Right atrium auricular region (tissue), 2 donors: ENCODE measurements at regions not wholly inside any gene's neighbourhood (a gene's known extent, or its start where the extent isn't known, plus 50 kb on each side); places are given as distances from the start of the nearest gene placed in this dataset.

Experiments used
- DNase-seq: peaks from one replicate; pipeline ENCODE4 v3.0.0-alpha.2; 2019; ENCODE audit warnings: low spot score
- H3K27ac ChIP-seq, 2 donors: fragments of 200-600 bp; sonication (generic); 1 replicate in 1 of 2; 2 replicates in 1 of 2; pipeline ENCODE4 v1.5.1; 2016 to 2019
- H3K27me3 ChIP-seq, 2 donors: fragments of 200-600 bp; sonication (generic); one replicate each; pipeline versions ENCODE4 v1.5.1 to v1.6.0; 2017 to 2019
- H3K36me3 ChIP-seq: fragments of 200-600 bp; sonication (generic); one replicate; pipeline ENCODE4 v1.5.1; 2016
- H3K4me1 ChIP-seq, 2 donors: fragments of 200-600 bp; sonication (generic); one replicate each; pipeline versions ENCODE4 v1.5.1 to v1.6.0; 2017 to 2019
- H3K4me3 ChIP-seq, 2 donors: fragments of 200-600 bp; sonication (generic); 1 replicate in 1 of 2; 2 replicates in 1 of 2; pipeline ENCODE4 v1.5.1; 2017 to 2019; ENCODE audit warnings: mild to moderate bottlenecking in 1 of 2, moderate library complexity in 1 of 2
- H3K9me3 ChIP-seq, 2 donors: fragments of 200-600 bp; sonication (generic); one replicate each; pipeline ENCODE4 v1.5.1; 2019
- CTCF ChIP-seq, 2 donors: fragments of 200-600 bp; sonication (generic); IDR thresholded peaks; one replicate each; pipeline ENCODE4 v1.5.1; 2019; ENCODE audit warnings: antibody characterized with exemption in 2 of 2

GRCh38 chr12:75724928-75725312 lies 213.5 kb upstream of the KRR1 start:
- H3K4me1 ChIP-seq = peaks cover 0 to 52% of the 10 kb centered on the region in 2 donors
- peak overlapping the region; percentile 32 to 41 for H3K27ac ChIP-seq
- no peak for DNase-seq
- no peaks in the 10 kb centered on the region for H3K36me3 ChIP-seq
- H3K4me3 ChIP-seq = no peak overlapping the region
- no peak for TF ChIP-seq CTCF (IDR thresholded peaks at IDR 0.05)
- H3K9me3 ChIP-seq = no peaks in the 10 kb centered on the region
- no peaks in the 10 kb centered on the region for H3K27me3 ChIP-seq

GRCh38 chr12:75724307-75724927 lies 213.0 kb upstream of the KRR1 start:
- Histone ChIP-seq H3K36me3 (no peaks in the 10 kb centered on the region), H3K9me3 (no peaks in the 10 kb centered on the region), H3K27ac (peak overlapping the region in 1 of 2 donors; percentile 41), H3K4me3 (no peak overlapping the region), H3K27me3 (no peaks in the 10 kb centered on the region), H3K4me1 (peaks cover 0 to 52% of the 10 kb centered on the region in 2 donors)
- no peak for TF ChIP-seq CTCF (IDR thresholded peaks at IDR 0.05)
- DNase-seq = no peak

GRCh38 chr12:75722714-75723200 lies 211.3 kb upstream of the KRR1 start:
- Histone ChIP-seq H3K36me3 (no peaks in the 10 kb centered on the region), H3K27ac (peak overlapping the region; percentile 45 to 62), H3K4me1 (peaks cover 0 to 52% of the 10 kb centered on the region in 2 donors), H3K4me3 (no peak overlapping the region), H3K27me3 (no peaks in the 10 kb centered on the region), H3K9me3 (no peaks in the 10 kb centered on the region)
- TF ChIP-seq CTCF (IDR thresholded peaks at IDR 0.05) = no peak
- DNase-seq = peak; percentile 77

- Histone ChIP-seq H3K27ac (peak overlapping the region; percentile 45 to 62), H3K36me3 (no peaks in the 10 kb centered on the region), H3K4me1 (peaks cover 0 to 52% of the 10 kb centered on the region in 2 donors), H3K4me3 (no peak overlapping the region), H3K9me3 (no peaks in the 10 kb centered on the region), H3K27me3 (no peaks in the 10 kb centered on the region)
- TF ChIP-seq CTCF (IDR thresholded peaks at IDR 0.05) = no peak
- DNase-seq = no peak
These were observed 210.4 kb upstream of the KRR1 start for GRCh38 chr12:75721796-75722195.

GRCh38 chr12:75720812-75721641 lies 209.6 kb upstream of the KRR1 start:
- Histone ChIP-seq H3K4me1 (peaks cover 0 to 52% of the 10 kb centered on the region in 2 donors), H3K9me3 (no peaks in the 10 kb centered on the region), H3K4me3 (no peak overlapping the region), H3K27me3 (no peaks in the 10 kb centered on the region), H3K36me3 (no peaks in the 10 kb centered on the region), H3K27ac (peak overlapping the region in 1 of 2 donors; percentile 62)
- TF ChIP-seq CTCF (IDR thresholded peaks at IDR 0.05) = no peak
- DNase-seq = no peak
